ENCODE measurements at regions not wholly inside any gene's neighbourhood (a gene's known extent, or its start where the extent isn't known, plus 50 kb on each side); places are given as distances from the start of the nearest gene placed in this dataset.

DNA sequence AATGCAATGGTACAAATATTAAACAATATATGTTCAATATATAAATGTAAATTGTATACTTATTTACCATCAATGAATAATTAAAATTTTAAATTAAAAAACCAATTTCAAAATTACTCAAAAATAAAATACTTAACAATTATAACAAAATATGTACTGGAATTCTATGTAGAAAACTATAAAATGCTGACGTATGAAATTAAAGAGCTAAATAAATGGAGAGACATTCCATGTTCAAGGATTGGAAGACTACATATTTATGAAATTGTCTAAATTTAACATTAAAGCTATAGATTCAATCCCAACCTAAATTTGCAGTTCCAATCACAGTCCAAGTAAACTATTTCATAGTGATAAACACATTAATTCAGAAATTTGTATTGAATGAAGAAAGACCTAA is 1522.4 kb downstream of the SI start:
- TF ChIP-seq SIN3A (IDR thresholded peaks at IDR 0.05; ENCODE audit: borderline replicate concordance, low read depth, low read length) = no peak
- TF ChIP-seq NRF1 (IDR thresholded peaks at IDR 0.05; ENCODE audit: low read depth, low read length) = no peak

Measured in SK-N-SH (cell line).